A549 (cell line): ENCODE measurements at regions not wholly inside any gene's neighbourhood (a gene's known extent, or its start where the extent isn't known, plus 50 kb on each side); places are given as distances from the start of the nearest gene placed in this dataset.

Experiments used
- ATAC-seq, 2 experiments: fragments of 200-7000 bp in 1 of 2; fragments of >200 bp in 1 of 2; cut with Nextera tagmentation in 1 of 2; cut with Tn5 transposase in 1 of 2; 3 replicates each; pipeline versions ENCODE4 v1.8.0 to v1.9.1; 2018 to 2020; ENCODE audit warnings: mild to moderate bottlenecking in 1 of 2, moderate library complexity in 1 of 2
- CTCF ChIA-PET: fragments of 300-600 bp; sonication (Branson Sonifier 250); formaldehyde crosslinking; extraction: SDS; loops from one replicate; lab custom pipeline; 2021; ENCODE audit warnings: antibody characterized with exemption, inconsistent platforms; lab: Yijun Ruan, JAX
- POLR2A ChIA-PET: fragments of 350-600 bp; formaldehyde crosslinking; extraction: SDS; loops from one replicate; lab custom pipeline; 2021; ENCODE audit warnings: antibody characterized with exemption, inconsistent platforms; lab: Yijun Ruan, JAX
- DNase-seq, 2 experiments: peaks; one replicate each; pipeline versions ENCODE4 v3.0.0 to v3.0.0-alpha.2; 2011 to 2016; ENCODE audit warnings: low read depth in 1 of 2, low spot score in 1 of 2
- FAIRE-seq: peaks from 2 replicates; lab custom pipeline; 2011; peaks lifted over from hg19 to GRCh38; lab: Jason Lieb, UNC
- H3K27ac ChIP-seq, 2 experiments: fragments of >200 bp; sonication (Bioruptor Twin); formaldehyde crosslinking; 3 replicates each; pipeline ENCODE4 v1.5.1; 2016 to 2017
- H3K4me1 ChIP-seq: fragments of >200 bp; sonication (Bioruptor Twin); formaldehyde crosslinking; 3 replicates; pipeline ENCODE4 v1.6.1; 2016
- H3K4me2 ChIP-seq: fragments of >200 bp; sonication (Bioruptor Twin); formaldehyde crosslinking; 3 replicates; pipeline ENCODE4 v1.6.1; 2016
- H3K4me3 ChIP-seq: fragments of >200 bp; sonication (Bioruptor Twin); formaldehyde crosslinking; 3 replicates; pipeline ENCODE4 v1.5.1; 2016
- H3K9me3 ChIP-seq: fragments of >200 bp; sonication (Bioruptor Twin); formaldehyde crosslinking; 3 replicates; pipeline ENCODE4 v1.6.1; 2016
- CEBPB ChIP-seq, 2 experiments: fragments of >200 bp in 1 of 2; sonication (Bioruptor Twin) in 1 of 2; formaldehyde crosslinking in 1 of 2; IDR thresholded peaks; 2 replicates each; pipeline ENCODE4 v1.6.1; 2012 to 2016
- EHMT2 ChIP-seq: fragments of 200-600 bp; sonication (generic); IDR thresholded peaks from 2 replicates; pipeline ENCODE4 v1.6.1; 2016; ENCODE audit warnings: antibody characterized with exemption, low read depth, mild to moderate bottlenecking, moderate library complexity
- FOSL2 ChIP-seq, 2 experiments: fragments of 450-650 bp in 1 of 2; fragments of >200 bp in 1 of 2; sonication (Bioruptor Twin) in 1 of 2; formaldehyde crosslinking; IDR thresholded peaks; 2 replicates each; pipeline versions ENCODE4 v1.5.0 to v1.6.1; 2016 to 2020; ENCODE audit warnings: mild to moderate bottlenecking in 1 of 2, moderate library complexity in 1 of 2
- GATA3 ChIP-seq: IDR thresholded peaks from 2 replicates; pipeline ENCODE4 v1.6.1; 2012; ENCODE audit warnings: borderline replicate concordance
- HDAC2 ChIP-seq: fragments of 200-600 bp; sonication (generic); IDR thresholded peaks from 2 replicates; pipeline ENCODE4 v1.6.1; 2016
- HEYL ChIP-seq: fragments of 250-450 bp; sonication (Bioruptor Pico); IDR thresholded peaks from 2 replicates; pipeline ENCODE4 v1.8.0; 2021; ENCODE audit warnings: mild to moderate bottlenecking, moderate library complexity
- HOXA7 ChIP-seq: fragments of 250-450 bp; sonication (Bioruptor Pico); IDR thresholded peaks from 2 replicates; pipeline ENCODE4 v1.5.0; 2020; ENCODE audit warnings: mild to moderate bottlenecking, moderate library complexity
- HOXB13 ChIP-seq: fragments of 250-450 bp; sonication (Bioruptor Pico); IDR thresholded peaks from 2 replicates; pipeline ENCODE4 v1.5.0; 2020; ENCODE audit warnings: low read depth, mild to moderate bottlenecking, moderate library complexity
- JUN ChIP-seq, 2 experiments: fragments of >200 bp; sonication (Bioruptor Twin); formaldehyde crosslinking; IDR thresholded peaks; 2 replicates in 1 of 2; 3 replicates in 1 of 2; pipeline ENCODE4 v1.6.1; 2016 to 2017
- JUNB ChIP-seq: fragments of >200 bp; sonication (Bioruptor Twin); formaldehyde crosslinking; IDR thresholded peaks from 2 replicates; pipeline ENCODE4 v1.6.1; 2016
- KDM1A ChIP-seq: fragments of 200-600 bp; sonication (generic); IDR thresholded peaks from 2 replicates; pipeline ENCODE4 v1.6.1; 2016; ENCODE audit warnings: low read depth, mild to moderate bottlenecking
- MAFK ChIP-seq: fragments of 450-650 bp; IDR thresholded peaks from 2 replicates; pipeline ENCODE4 v1.6.1; 2014; ENCODE audit not compliant: partially characterized antibody
- MYC ChIP-seq: IDR thresholded peaks from 2 replicates; pipeline ENCODE4 v1.6.1; 2012; ENCODE audit warnings: mild to moderate bottlenecking, inconsistent platforms, low read length, improper control_type of control experiment, borderline replicate concordance
- NR3C1 ChIP-seq: fragments of >200 bp; sonication (Bioruptor Twin); formaldehyde crosslinking; IDR thresholded peaks from 3 replicates; pipeline ENCODE4 v1.6.1; 2017
- PHF8 ChIP-seq: fragments of 200-600 bp; sonication (generic); IDR thresholded peaks from 2 replicates; pipeline ENCODE4 v1.6.1; 2016; ENCODE audit warnings: low read depth, mild to moderate bottlenecking, antibody characterized with exemption, moderate library complexity, borderline replicate concordance
- POLR2AphosphoS2 ChIP-seq: conservative IDR thresholded peaks from 2 replicates; pipeline ENCODE4 v1.6.1; 2012; ENCODE audit warnings: low read length, improper control_type of control experiment, inconsistent platforms
- RAD21 ChIP-seq, 2 experiments: fragments of >200 bp in 1 of 2; sonication (Bioruptor Twin) in 1 of 2; formaldehyde crosslinking in 1 of 2; IDR thresholded peaks in 1 of 2; conservative IDR thresholded peaks in 1 of 2; 2 replicates in 1 of 2; 3 replicates in 1 of 2; pipeline ENCODE4 v1.6.1; 2012 to 2018; ENCODE audit warnings: inconsistent platforms in 1 of 2
- RARB ChIP-seq: fragments of 250-450 bp; sonication (Bioruptor Pico); IDR thresholded peaks from 2 replicates; pipeline ENCODE4 v1.8.0; 2021; ENCODE audit warnings: mild to moderate bottlenecking, moderate library complexity
- RFX5 ChIP-seq: fragments of 450-650 bp; IDR thresholded peaks from 2 replicates; pipeline ENCODE4 v1.7.1; 2014; ENCODE audit warnings: antibody characterized with exemption, mild to moderate bottlenecking, moderate library complexity
- SMC3 ChIP-seq: fragments of >200 bp; sonication (Bioruptor Twin); formaldehyde crosslinking; IDR thresholded peaks from 3 replicates; pipeline ENCODE4 v1.6.1; 2018; ENCODE audit warnings: inconsistent platforms
- TFCP2L1 ChIP-seq: fragments of 250-450 bp; sonication (Bioruptor Pico); IDR thresholded peaks from 2 replicates; pipeline ENCODE4 v1.5.0; 2021; ENCODE audit warnings: mild to moderate bottlenecking
- TP53 ChIP-seq: fragments of 250-450 bp; sonication (Bioruptor Pico); IDR thresholded peaks from 2 replicates; pipeline ENCODE4 v1.5.0; 2021; ENCODE audit warnings: mild to moderate bottlenecking, moderate library complexity
- ZC3H11A ChIP-seq: fragments of 450-650 bp; IDR thresholded peaks from 2 replicates; pipeline ENCODE4 v1.6.1; 2014; ENCODE audit warnings: antibody characterized with exemption, mild to moderate bottlenecking
- ZFP36 ChIP-seq: fragments of 450-650 bp; IDR thresholded peaks from 2 replicates; pipeline ENCODE4 v1.6.1; 2014; ENCODE audit warnings: borderline replicate concordance; ENCODE audit not compliant: partially characterized antibody
- WGBS: methylation state at CpG from one replicate; pipeline ENCODE4 v1.1.6; 2017; ENCODE audit errors: missing lambda C conversion rate; 5-methylcytosine and 5-hydroxymethylcytosine counted together
- TF ChIP-seq, protein P1 (sequence below): IDR thresholded peaks from 2 replicates; pipeline ENCODE4 v1.6.1; 2012; ENCODE audit warnings: low read depth, borderline replicate concordance
- TF ChIP-seq, protein P2 (sequence below): fragments of >200 bp; sonication (Bioruptor Twin); formaldehyde crosslinking; IDR thresholded peaks from 3 replicates; pipeline ENCODE4 v1.6.1; 2016
- TF ChIP-seq, protein P3 (sequence below): fragments of >200 bp; sonication (Bioruptor Twin); formaldehyde crosslinking; IDR thresholded peaks from 2 replicates; pipeline ENCODE4 v1.6.1; 2016
- TF ChIP-seq, protein P4 (sequence below): fragments of 250-450 bp; sonication (Bioruptor Pico); IDR thresholded peaks from 2 replicates; pipeline ENCODE4 v1.5.0; 2020; ENCODE audit warnings: low read depth, mild to moderate bottlenecking, moderate library complexity

DNA sequence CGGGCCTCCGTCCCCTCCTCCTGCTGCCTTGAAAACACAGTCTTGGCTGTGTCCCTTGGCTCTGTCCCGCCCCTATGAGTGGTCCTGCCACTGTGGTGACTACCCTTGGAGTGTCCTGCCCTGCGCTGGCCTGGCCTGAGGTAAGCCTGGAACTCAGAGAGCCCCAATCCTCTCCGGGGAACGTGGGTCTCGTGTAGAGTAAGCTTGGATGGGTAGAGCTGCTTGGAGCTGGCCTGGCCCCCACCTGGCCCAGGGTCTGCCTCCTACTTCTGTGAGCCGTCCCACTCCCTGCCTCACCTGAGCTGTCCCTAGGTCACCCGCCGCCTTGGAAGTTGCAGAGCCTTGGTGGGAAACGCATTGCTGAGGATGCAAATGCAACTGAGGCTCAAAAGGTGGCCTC is 347.1 kb downstream of the CTTN start:
- FAIRE-seq = no peak
- Histone ChIP-seq H3K27ac (no peak overlapping the region), H3K4me3 (no peak overlapping the region), H3K9me3 (peaks cover 19% of the 10 kb centered on the region), H3K4me2 (no peak overlapping the region), H3K4me1 (no peaks in the 10 kb centered on the region)
- DNase-seq = no peak
- no peak for TF ChIP-seq JUNB
- TF ChIP-seq HOXA7 = no peak
- no peak for TF ChIP-seq RARB (CRISPR knock-in tag)
- TF ChIP-seq, protein P1, sequence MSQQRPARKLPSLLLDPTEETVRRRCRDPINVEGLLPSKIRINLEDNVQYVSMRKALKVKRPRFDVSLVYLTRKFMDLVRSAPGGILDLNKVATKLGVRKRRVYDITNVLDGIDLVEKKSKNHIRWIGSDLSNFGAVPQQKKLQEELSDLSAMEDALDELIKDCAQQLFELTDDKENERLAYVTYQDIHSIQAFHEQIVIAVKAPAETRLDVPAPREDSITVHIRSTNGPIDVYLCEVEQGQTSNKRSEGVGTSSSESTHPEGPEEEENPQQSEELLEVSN = no peak
- TF ChIP-seq TFCP2L1 (CRISPR knock-in tag) = no peak
- TF ChIP-seq CEBPB (IDR thresholded peaks at IDR 0.05) = no peak
- no peak for TF ChIP-seq TP53 (CRISPR knock-in tag)
- no peak for TF ChIP-seq KDM1A
- TF ChIP-seq FOSL2 (IDR thresholded peaks at IDR 0.05) = no peak
- TF ChIP-seq FOSL2 (CRISPR knock-in tag; IDR thresholded peaks at IDR 0.05) = no peak
- TF ChIP-seq RAD21 (conservative IDR thresholded peaks at IDR 0.05 in 1 of 2, IDR thresholded peaks at IDR 0.05 in 1 of 2) = no peak
- no peak for TF ChIP-seq MAFK
- no peak for TF ChIP-seq NR3C1
- 94% methylated on average over 5 of the region's 11 CpGs for WGBS
- POLR2A ChIA-PET = no interaction called here
- CTCF ChIA-PET = interaction anchor here (2.1 kb wide), 1 partner anchor 10 kb away, joined by 7 read pairs; no protein-coding TSS in a partner anchor
- ATAC-seq = no peak

DNA sequence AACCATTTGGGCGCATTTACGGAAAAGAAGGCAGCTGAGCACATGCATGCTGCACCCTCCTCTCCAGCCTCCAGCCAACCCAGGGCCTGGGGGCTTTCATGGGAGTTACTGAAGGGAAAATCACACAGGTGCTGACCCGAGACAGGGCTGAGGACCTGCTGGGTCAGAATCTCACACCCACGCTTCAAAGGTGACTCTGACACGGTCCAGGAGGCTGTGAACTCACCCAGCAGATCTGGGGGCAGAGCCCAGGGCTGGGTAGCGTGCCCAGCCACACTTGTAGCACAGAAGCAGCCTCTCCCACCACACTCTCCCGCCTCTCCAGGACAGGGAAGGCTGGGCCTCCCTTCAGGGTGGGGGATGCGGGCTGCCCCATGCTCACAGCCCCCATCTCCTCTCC is 347.6 kb downstream of the CTTN start:
- Histone ChIP-seq H3K4me2 (no peak overlapping the region), H3K4me3 (no peak overlapping the region), H3K9me3 (peaks cover 24% of the 10 kb centered on the region), H3K4me1 (no peaks in the 10 kb centered on the region), H3K27ac (no peak overlapping the region)
- POLR2A ChIA-PET = no interaction called here
- TF ChIP-seq ZFP36 (no peak), JUN (IDR thresholded peaks at IDR 0.05) (no peak), TFCP2L1 (CRISPR knock-in tag) (no peak), RFX5 (no peak), EHMT2 (no peak), ZC3H11A (no peak), HEYL (CRISPR knock-in tag) (no peak), GATA3 (no peak), KDM1A (no peak), SMC3 (no peak), POLR2AphosphoS2 (no peak), PHF8 (no peak), MYC (no peak), HOXA7 (no peak), HDAC2 (no peak), HOXB13 (CRISPR knock-in tag) (no peak)
- TF ChIP-seq, protein P2, sequence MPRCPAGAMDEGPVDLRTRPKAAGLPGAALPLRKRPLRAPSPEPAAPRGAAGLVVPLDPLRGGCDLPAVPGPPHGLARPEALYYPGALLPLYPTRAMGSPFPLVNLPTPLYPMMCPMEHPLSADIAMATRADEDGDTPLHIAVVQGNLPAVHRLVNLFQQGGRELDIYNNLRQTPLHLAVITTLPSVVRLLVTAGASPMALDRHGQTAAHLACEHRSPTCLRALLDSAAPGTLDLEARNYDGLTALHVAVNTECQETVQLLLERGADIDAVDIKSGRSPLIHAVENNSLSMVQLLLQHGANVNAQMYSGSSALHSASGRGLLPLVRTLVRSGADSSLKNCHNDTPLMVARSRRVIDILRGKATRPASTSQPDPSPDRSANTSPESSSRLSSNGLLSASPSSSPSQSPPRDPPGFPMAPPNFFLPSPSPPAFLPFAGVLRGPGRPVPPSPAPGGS = no peak
- TF ChIP-seq, protein P3, sequence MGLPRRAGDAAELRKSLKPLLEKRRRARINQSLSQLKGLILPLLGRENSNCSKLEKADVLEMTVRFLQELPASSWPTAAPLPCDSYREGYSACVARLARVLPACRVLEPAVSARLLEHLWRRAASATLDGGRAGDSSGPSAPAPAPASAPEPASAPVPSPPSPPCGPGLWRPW = no peak
- TF ChIP-seq, protein P4, sequence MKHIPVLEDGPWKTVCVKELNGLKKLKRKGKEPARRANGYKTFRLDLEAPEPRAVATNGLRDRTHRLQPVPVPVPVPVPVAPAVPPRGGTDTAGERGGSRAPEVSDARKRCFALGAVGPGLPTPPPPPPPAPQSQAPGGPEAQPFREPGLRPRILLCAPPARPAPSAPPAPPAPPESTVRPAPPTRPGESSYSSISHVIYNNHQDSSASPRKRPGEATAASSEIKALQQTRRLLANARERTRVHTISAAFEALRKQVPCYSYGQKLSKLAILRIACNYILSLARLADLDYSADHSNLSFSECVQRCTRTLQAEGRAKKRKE = no peak
- CTCF ChIA-PET = interaction anchor here (2.1 kb wide), 1 partner anchor 10 kb away, joined by 7 read pairs; no protein-coding TSS in a partner anchor
- FAIRE-seq (no peak), ATAC-seq (no peak), DNase-seq (no peak)
- WGBS = 97% methylated on average over 6 of the region's 8 CpGs
